Thyroid gland (tissue), 4 donors: ENCODE measurements at regions not wholly inside any gene's neighbourhood (a gene's known extent, or its start where the extent isn't known, plus 50 kb on each side); places are given as distances from the start of the nearest gene placed in this dataset.

Experiments
- DNase-seq, 2 donors: peaks; one replicate each; pipeline ENCODE4 v3.0.0-alpha.2; 2019
- H3K27ac ChIP-seq, 3 donors: fragments of 200-600 bp; sonication (generic); 1 replicate in 2 of 3; 2 replicates in 1 of 3; pipeline ENCODE4 v1.5.1; 2016 to 2019; ENCODE audit warnings: mild to moderate bottlenecking in 1 of 3, moderate library complexity in 1 of 3
- H3K27me3 ChIP-seq: fragments of 200-600 bp; sonication (generic); one replicate; pipeline ENCODE4 v1.5.1; 2019
- H3K36me3 ChIP-seq, 2 donors: fragments of 200-600 bp; sonication (generic); one replicate each; pipeline ENCODE4 v1.5.1; 2016 to 2019
- H3K4me1 ChIP-seq, 2 donors: fragments of 200-600 bp; sonication (generic); one replicate each; pipeline ENCODE4 v1.5.1; 2017 to 2019
- H3K4me3 ChIP-seq, 3 donors: fragments of 200-600 bp; sonication (generic); replicated peaks in 1 of 3; 1 replicate in 2 of 3; 2 replicates in 1 of 3; pipeline ENCODE4 v1.5.1; 2016; ENCODE audit warnings: mild to moderate bottlenecking in 1 of 3
- H3K9me3 ChIP-seq: fragments of 200-600 bp; sonication (generic); one replicate; pipeline ENCODE4 v1.5.1; 2017
- CTCF ChIP-seq, 6 experiments: fragments of 200-600 bp in 3 of 6; fragments of 450-650 bp in 3 of 6; sonication (generic) in 3 of 6; IDR thresholded peaks; one replicate each; pipeline ENCODE4 v1.5.1; 2016 to 2019; ENCODE audit warnings: antibody characterized with exemption in 6 of 6, mild to moderate bottlenecking in 2 of 6, inconsistent platforms in 1 of 6, moderate library complexity in 1 of 6
- POLR2A ChIP-seq, 2 donors: fragments of 450-650 bp; IDR thresholded peaks; one replicate each; pipeline ENCODE4 v1.6.1; 2017; ENCODE audit warnings: antibody characterized with exemption in 2 of 2, mild to moderate bottlenecking in 2 of 2, moderate library complexity in 1 of 2
- WGBS, 2 donors: methylation state at CpG; one replicate each; pipeline ENCODE4 v1.1.5; 2017; 5-methylcytosine and 5-hydroxymethylcytosine counted together
- intact Hi-C: fragments of 100-400 bp; cut with DNase I; formaldehyde crosslinking; loops from one replicate; pipeline ENCODE4 v1.15.1; 2023

GRCh38 chr2:172233987-172234715, 131.5 kb upstream of the DLX2 start:
- no peak for DNase-seq
- H3K27me3 ChIP-seq, result peaks cover 4% of the 10 kb centered on the region
- H3K9me3 ChIP-seq, result no peaks in the 10 kb centered on the region
- H3K36me3 ChIP-seq, result no peaks in the 10 kb centered on the region
- peaks cover 31 to 50% of the 10 kb centered on the region in 2 donors for H3K4me1 ChIP-seq
- WGBS, 2 donors, result 70 to 76% methylated on average over 9 of the region's 9 CpGs
- intact Hi-C loops, result no loop called here
- TF ChIP-seq CTCF (IDR thresholded peaks at IDR 0.05), result no peak
- no peak for TF ChIP-seq POLR2A (IDR thresholded peaks at IDR 0.05)
- H3K4me3 ChIP-seq, result peak overlapping the region in 1 of 3 donors; percentile 7
- H3K27ac ChIP-seq, result no peak overlapping the region

GRCh38 chr2:172234716-172235691, 132.3 kb upstream of the DLX2 start:
- peak overlapping the region; percentile 1 to 17 (median 7) for H3K4me3 ChIP-seq
- H3K9me3 ChIP-seq, result no peaks in the 10 kb centered on the region
- no peak for DNase-seq
- H3K36me3 ChIP-seq, result no peaks in the 10 kb centered on the region
- TF ChIP-seq POLR2A (IDR thresholded peaks at IDR 0.05), result no peak
- no peak for TF ChIP-seq CTCF (IDR thresholded peaks at IDR 0.05)
- H3K4me1 ChIP-seq, result peaks cover 30 to 47% of the 10 kb centered on the region in 2 donors
- no peak overlapping the region for H3K27ac ChIP-seq
- peaks cover 4% of the 10 kb centered on the region for H3K27me3 ChIP-seq
- WGBS, 2 donors, result 4 to 6% methylated on average over 42 to 55 of the region's 65 CpGs
- intact Hi-C loops, result no loop called here

- intact Hi-C loops, result no loop called here
- Histone ChIP-seq H3K4me1 (peaks cover 6 to 9% of the 10 kb centered on the region in 2 donors), H3K27me3 (peaks cover 4% of the 10 kb centered on the region), H3K4me3 (no peak overlapping the region), H3K9me3 (no peaks in the 10 kb centered on the region), H3K36me3 (no peaks in the 10 kb centered on the region), H3K27ac (no peak overlapping the region)
- whole genome bisulfite sequencing, 2 donors, result 87 to 89% methylated on average over 8 of the region's 8 CpGs
- TF ChIP-seq CTCF (IDR thresholded peaks at IDR 0.05), result no peak
- no peak for TF ChIP-seq POLR2A (IDR thresholded peaks at IDR 0.05)
- no peak for DNase-seq
These were observed 137.4 kb upstream of the DLX2 start for GRCh38 chr2:172239944-172240590.

- 85 to 88% methylated on average over 3 of the region's 3 CpGs for WGBS, 2 donors
These were observed 138.5 kb upstream of the DLX2 start for GRCh38 chr2:172241222-172241621.

More at GRCh38 chr2:172241222-172241621, 138.5 kb upstream of the DLX2 start:
- Histone ChIP-seq H3K36me3 (no peaks in the 10 kb centered on the region), H3K4me3 (no peak overlapping the region), H3K27ac (no peak overlapping the region), H3K4me1 (peaks cover 0 to 3% of the 10 kb centered on the region in 2 donors), H3K27me3 (peaks cover 4% of the 10 kb centered on the region), H3K9me3 (no peaks in the 10 kb centered on the region)
- TF ChIP-seq POLR2A (IDR thresholded peaks at IDR 0.05) (no peak), CTCF (IDR thresholded peaks at IDR 0.05) (no peak)
- intact Hi-C loops, result no loop called here
- no peak for DNase-seq
